ENCODE measurements at regions not wholly inside any gene's neighbourhood (a gene's known extent, or its start where the extent isn't known, plus 50 kb on each side); places are given as distances from the start of the nearest gene placed in this dataset.
A peak's percentile ranks its signal among the peaks of the same experiment; 100 is the strongest.

DNA sequence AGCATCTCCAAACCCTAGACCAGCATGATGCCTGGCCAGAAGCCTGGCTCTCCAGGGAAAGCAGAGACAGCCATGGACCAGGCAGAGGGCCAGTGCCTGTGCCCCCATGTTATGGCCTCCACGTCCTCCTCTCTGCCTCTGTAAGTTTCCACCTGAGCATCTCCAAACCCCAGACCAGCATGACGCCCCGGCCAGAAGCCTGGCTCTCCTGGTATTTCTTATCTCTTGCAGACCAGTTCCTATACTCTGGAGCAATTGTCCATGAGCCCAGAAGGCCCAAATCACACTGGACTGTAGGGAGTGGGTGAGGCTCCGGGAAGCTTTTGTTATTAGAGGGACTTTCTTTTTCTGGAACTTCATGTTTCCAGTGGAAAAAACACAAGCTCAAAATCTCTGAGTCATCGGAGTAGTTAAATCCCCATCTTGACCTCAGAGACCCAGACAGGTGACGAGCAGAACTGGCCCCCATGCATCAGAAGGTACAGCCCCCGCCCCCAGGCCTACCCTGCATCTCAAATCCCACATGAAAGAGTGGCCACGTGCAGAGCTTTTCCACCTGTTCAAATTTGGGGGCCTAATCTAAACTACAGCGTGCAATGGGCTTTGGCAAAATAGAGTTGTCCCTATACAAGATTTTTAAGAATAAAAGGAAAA lies 110.2 kb upstream of the FOXQ1 start:
- DNase-seq (ENCODE audit: extremely low read depth, low read depth), result no peak
- TF ChIP-seq, protein P1, sequence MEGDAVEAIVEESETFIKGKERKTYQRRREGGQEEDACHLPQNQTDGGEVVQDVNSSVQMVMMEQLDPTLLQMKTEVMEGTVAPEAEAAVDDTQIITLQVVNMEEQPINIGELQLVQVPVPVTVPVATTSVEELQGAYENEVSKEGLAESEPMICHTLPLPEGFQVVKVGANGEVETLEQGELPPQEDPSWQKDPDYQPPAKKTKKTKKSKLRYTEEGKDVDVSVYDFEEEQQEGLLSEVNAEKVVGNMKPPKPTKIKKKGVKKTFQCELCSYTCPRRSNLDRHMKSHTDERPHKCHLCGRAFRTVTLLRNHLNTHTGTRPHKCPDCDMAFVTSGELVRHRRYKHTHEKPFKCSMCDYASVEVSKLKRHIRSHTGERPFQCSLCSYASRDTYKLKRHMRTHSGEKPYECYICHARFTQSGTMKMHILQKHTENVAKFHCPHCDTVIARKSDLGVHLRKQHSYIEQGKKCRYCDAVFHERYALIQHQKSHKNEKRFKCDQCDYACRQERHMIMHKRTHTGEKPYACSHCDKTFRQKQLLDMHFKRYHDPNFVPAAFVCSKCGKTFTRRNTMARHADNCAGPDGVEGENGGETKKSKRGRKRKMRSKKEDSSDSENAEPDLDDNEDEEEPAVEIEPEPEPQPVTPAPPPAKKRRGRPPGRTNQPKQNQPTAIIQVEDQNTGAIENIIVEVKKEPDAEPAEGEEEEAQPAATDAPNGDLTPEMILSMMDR (IDR thresholded peaks at IDR 0.05; ENCODE audit: low read depth, low read length), result no peak

DNA sequence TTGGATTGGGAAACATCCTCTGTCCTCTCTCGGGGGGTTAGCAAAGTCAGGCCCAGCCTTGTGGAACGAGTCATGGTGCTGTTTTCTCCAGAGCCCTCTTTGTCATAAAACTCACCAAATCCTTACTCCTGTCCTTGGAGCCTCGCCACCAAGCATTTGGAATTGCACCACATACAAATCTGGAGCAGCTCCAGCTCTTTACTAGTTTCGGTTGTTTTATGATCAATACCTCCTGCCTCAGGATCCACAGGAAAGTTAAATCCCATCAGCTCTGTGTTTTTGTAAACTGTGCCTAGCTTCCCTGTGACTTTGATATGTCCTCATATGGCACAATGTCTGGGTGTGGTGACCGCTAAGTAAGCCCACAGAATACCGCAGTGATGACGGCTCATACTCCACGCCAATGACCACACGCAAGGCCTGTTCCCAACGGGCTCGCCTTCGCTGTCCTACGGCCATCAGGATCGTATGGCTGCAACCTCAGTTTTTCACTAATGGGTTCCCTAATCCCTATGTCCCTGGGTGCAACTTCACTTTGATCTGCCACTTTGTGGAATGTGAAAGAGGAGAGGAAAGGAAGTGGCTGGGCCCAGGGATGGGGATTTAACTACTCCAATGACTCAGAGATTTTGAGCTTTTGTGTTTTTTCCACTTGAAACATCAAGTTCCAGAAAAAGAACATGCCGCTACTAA lies 111.3 kb upstream of the FOXQ1 start:
- peak; percentile 16 for DNase-seq (ENCODE audit: extremely low read depth, low read depth)
- TF ChIP-seq, protein P1 (IDR thresholded peaks at IDR 0.05; ENCODE audit: low read depth, low read length), result no peak

- no peak for DNase-seq (ENCODE audit: extremely low read depth, low read depth)
- TF ChIP-seq, protein P1 (IDR thresholded peaks at IDR 0.05; ENCODE audit: low read depth, low read length), result no peak
Measured at GRCh38 chr6:1200081-1200408, 111.9 kb upstream of the FOXQ1 start.

DNA sequence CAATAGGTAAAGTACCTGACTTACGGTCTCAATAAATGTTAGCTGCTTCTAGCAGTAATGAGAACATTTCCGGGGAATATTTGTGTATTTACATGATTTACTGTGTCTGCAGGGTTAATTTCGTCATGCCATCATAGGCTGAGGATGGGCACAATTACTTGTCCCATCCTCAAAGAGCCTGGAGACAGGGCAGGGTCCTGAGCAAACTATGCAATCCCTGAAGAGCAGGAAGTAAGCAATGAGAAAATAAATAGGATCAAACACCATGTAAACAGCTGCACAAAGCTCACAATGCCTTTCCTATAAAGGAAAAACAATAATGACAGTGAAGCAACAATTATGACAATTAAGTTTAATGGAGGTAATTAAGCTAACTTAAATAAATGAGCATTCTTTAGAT lies 114.6 kb upstream of the FOXQ1 start:
- no peak for DNase-seq (ENCODE audit: extremely low read depth, low read depth)
- TF ChIP-seq, protein P1 (IDR thresholded peaks at IDR 0.05; ENCODE audit: low read depth, low read length), result no peak

GRCh38 chr6:1191141-1191630 lies 120.7 kb upstream of the FOXQ1 start:
- no peak for DNase-seq (ENCODE audit: extremely low read depth, low read depth)
- TF ChIP-seq, protein P1 (IDR thresholded peaks at IDR 0.05; ENCODE audit: low read depth, low read length), result no peak

DNA sequence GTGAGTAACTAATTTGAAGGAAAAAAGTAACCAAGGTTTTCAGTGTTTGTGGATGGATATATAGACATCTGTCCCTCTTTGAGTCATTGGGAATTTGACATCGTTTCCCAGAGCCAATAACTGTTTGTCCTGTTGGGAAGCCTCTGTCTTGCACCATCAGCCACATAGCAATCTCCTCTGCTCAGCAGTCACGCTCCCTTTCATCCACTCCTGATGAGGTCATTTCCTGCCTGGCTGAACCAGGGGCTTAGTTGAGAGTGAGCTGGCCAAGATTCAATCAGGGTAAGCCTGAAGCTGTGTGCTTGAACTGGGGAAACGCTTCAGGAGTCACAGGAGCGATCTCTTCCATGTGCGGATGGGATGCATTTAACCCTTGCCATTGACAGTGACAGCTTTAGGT lies 121.5 kb upstream of the FOXQ1 start:
- peak; percentile 73 for DNase-seq (ENCODE audit: extremely low read depth, low read depth)

GRCh38 chr6:1188199-1188598 lies 123.7 kb upstream of the FOXQ1 start:
- TF ChIP-seq, protein P1 (IDR thresholded peaks at IDR 0.05; ENCODE audit: low read depth, low read length), result no peak

More for the DNA sequence above, 121.5 kb upstream of the FOXQ1 start:
- TF ChIP-seq, protein P1 (IDR thresholded peaks at IDR 0.05; ENCODE audit: low read depth, low read length), result no peak

More at GRCh38 chr6:1188199-1188598, 123.7 kb upstream of the FOXQ1 start:
- DNase-seq (ENCODE audit: extremely low read depth, low read depth), result no peak
